ENCODE measurements at regions not wholly inside any gene's neighbourhood (a gene's known extent, or its start where the extent isn't known, plus 50 kb on each side); places are given as distances from the start of the nearest gene placed in this dataset.

- no peak for DNase-seq (ENCODE audit: low read depth, low spot score)
Measured at GRCh38 chr16:24414534-24414933, 124.8 kb upstream of the RBBP6 start.

GRCh38 chr16:24418733-24419132, 120.6 kb upstream of the RBBP6 start:
- DNase-seq (ENCODE audit: low read depth, low spot score), result no peak

- DNase-seq (ENCODE audit: low read depth, low spot score), result no peak
Measured at GRCh38 chr16:24423312-24423711, 116.1 kb upstream of the RBBP6 start.

GRCh38 chr16:24424364-24424763, 115.0 kb upstream of the RBBP6 start:
- no peak for DNase-seq (ENCODE audit: low read depth, low spot score)

- no peak for DNase-seq (ENCODE audit: low read depth, low spot score)
Measured at GRCh38 chr16:24427840-24428239, 111.5 kb upstream of the RBBP6 start.

GRCh38 chr16:24428756-24429155, 110.6 kb upstream of the RBBP6 start:
- DNase-seq (ENCODE audit: low read depth, low spot score), result no peak

- no peak for DNase-seq (ENCODE audit: low read depth, low spot score)
Measured at GRCh38 chr16:24430954-24431760, 108.2 kb upstream of the RBBP6 start.

GRCh38 chr16:24433706-24434105, 105.7 kb upstream of the RBBP6 start:
- no peak for DNase-seq (ENCODE audit: low read depth, low spot score)

- no peak for DNase-seq (ENCODE audit: low read depth, low spot score)
Measured at GRCh38 chr16:24440306-24440705, 99.1 kb upstream of the RBBP6 start.

GRCh38 chr16:24442631-24443030, 96.7 kb upstream of the RBBP6 start:
- no peak for DNase-seq (ENCODE audit: low read depth, low spot score)

- DNase-seq (ENCODE audit: low read depth, low spot score), result no peak
Measured at GRCh38 chr16:24445216-24445615, 94.2 kb upstream of the RBBP6 start.

- no peak for DNase-seq (ENCODE audit: low read depth, low spot score)
Measured at GRCh38 chr16:24446189-24446588, 93.2 kb upstream of the RBBP6 start.

- DNase-seq (ENCODE audit: low read depth, low spot score), result no peak
Measured at GRCh38 chr16:24452724-24453123, 86.6 kb upstream of the RBBP6 start.

- DNase-seq (ENCODE audit: low read depth, low spot score), result peak; percentile 14
Measured at GRCh38 chr16:24463196-24463945, 76.0 kb upstream of the RBBP6 start.

GRCh38 chr16:24471561-24472350, 67.6 kb upstream of the RBBP6 start:
- no peak for DNase-seq (ENCODE audit: low read depth, low spot score)

- no peak for DNase-seq (ENCODE audit: low read depth, low spot score)
Measured at GRCh38 chr16:24477492-24477891, 61.9 kb upstream of the RBBP6 start.

GRCh38 chr16:24478401-24478800, 61.0 kb upstream of the RBBP6 start:
- DNase-seq (ENCODE audit: low read depth, low spot score), result no peak

- peak; percentile 68 for DNase-seq (ENCODE audit: low read depth, low spot score)
Measured at GRCh38 chr16:24482681-24483202, 56.6 kb upstream of the RBBP6 start.

GRCh38 chr16:24488045-24488444, 51.3 kb upstream of the RBBP6 start:
- no peak for DNase-seq (ENCODE audit: low read depth, low spot score)
